GM06990 (cell line): ENCODE measurements at regions not wholly inside any gene's neighbourhood (a gene's known extent, or its start where the extent isn't known, plus 50 kb on each side); places are given as distances from the start of the nearest gene placed in this dataset.
"Not testable (repeated sequence)": the region's sequence is repeated elsewhere in the genome, so short reads cannot be mapped to it uniquely, and the experiment has no call there.

ENCODE experiments used
- DNase-seq: peaks from one replicate; pipeline ENCODE4 v3.0.0-alpha.2; 2011; ENCODE audit not compliant: insufficient read length; ENCODE audit errors: extremely low read depth
- H3K27me3 ChIP-seq: replicated peaks from 2 replicates; pipeline ENCODE4 v1.6.0; 2011; ENCODE audit warnings: low read length; ENCODE audit not compliant: control insufficient read depth, insufficient read depth
- H3K36me3 ChIP-seq: 2 replicates; pipeline ENCODE4 v1.5.1; 2011; ENCODE audit warnings: low read length; ENCODE audit not compliant: control insufficient read depth, insufficient read depth
- H3K4me3 ChIP-seq: replicated peaks from 2 replicates; pipeline ENCODE4 v1.5.1; 2011; ENCODE audit warnings: low read depth, mild to moderate bottlenecking, control low read depth, low read length
- TF ChIP-seq, protein P1 (sequence below): IDR thresholded peaks from 2 replicates; pipeline ENCODE4 v1.5.1; 2011; ENCODE audit warnings: low read length, control low read depth, mild to moderate bottlenecking, inconsistent platforms; ENCODE audit not compliant: insufficient read depth, poor library complexity, severe bottlenecking

DNA sequence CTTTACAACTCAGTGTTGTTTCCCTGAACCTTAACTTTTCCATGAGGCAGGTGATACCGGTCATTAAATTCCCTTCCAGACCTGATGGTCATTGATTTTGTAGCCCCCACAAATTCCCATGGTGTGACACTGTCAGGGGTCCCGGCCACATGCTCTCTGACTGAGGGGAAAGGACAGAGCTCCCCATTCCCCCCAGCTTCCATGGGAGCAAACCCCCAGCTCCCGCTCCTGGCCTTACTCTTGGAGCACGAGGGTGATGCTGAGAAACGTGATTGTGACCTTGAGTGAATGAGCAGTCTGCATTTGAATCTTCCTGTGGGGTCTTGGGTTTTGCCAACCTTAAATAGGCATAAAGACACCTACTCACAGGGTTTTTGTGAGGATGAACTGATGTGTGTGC lies 366.8 kb downstream of the RPS6KC1 start:
- no peak for DNase-seq
- TF ChIP-seq, protein P1, sequence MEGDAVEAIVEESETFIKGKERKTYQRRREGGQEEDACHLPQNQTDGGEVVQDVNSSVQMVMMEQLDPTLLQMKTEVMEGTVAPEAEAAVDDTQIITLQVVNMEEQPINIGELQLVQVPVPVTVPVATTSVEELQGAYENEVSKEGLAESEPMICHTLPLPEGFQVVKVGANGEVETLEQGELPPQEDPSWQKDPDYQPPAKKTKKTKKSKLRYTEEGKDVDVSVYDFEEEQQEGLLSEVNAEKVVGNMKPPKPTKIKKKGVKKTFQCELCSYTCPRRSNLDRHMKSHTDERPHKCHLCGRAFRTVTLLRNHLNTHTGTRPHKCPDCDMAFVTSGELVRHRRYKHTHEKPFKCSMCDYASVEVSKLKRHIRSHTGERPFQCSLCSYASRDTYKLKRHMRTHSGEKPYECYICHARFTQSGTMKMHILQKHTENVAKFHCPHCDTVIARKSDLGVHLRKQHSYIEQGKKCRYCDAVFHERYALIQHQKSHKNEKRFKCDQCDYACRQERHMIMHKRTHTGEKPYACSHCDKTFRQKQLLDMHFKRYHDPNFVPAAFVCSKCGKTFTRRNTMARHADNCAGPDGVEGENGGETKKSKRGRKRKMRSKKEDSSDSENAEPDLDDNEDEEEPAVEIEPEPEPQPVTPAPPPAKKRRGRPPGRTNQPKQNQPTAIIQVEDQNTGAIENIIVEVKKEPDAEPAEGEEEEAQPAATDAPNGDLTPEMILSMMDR, result no peak

DNA sequence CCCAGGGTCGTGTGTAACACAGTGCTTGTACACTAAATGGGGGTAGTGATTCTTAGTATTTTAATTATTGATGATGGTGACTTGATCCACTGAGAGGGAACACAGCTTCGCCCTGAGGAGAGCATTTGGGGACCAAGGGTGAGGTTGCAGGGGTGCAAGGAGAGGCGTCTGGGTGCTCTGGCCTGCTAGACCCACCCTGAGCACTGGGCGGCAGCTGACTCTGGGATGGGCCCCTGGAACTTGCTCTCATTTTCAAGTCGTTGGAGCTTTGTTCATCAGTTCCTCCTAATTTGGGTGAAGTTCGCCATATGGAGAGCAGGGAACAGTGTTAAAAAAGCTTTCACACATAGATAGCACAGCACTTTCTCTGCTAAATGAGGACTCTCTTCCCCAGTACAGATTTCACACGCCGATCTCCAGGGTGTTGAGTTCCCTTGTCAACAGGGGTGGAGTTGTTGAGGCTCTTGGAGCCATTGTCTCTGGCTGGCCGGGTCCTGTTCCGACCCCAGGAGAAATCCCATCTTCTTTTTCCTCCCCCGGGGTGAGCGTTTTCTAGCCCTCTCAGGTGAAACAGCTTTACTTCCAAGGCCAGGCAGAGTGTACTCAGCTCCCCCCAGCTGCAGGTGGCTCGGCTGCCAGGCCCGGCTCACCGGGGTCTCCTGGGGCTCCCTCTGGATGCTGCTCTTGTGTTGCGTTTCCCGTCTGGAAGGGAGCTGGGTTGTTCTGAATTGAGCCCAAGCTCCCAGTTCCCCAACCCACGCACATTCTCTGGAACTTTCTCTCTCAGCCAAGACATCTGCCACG lies 367.4 kb downstream of the RPS6KC1 start:
- no peak for DNase-seq
- TF ChIP-seq, protein P1, result no peak
- Histone ChIP-seq H3K36me3 (no peaks in the 10 kb centered on the region), H3K4me3 (no peak overlapping the region), H3K27me3 (no peaks in the 10 kb centered on the region; the same call in 1 of the 2 replicates)

More for the DNA sequence above, 366.8 kb downstream of the RPS6KC1 start:
- no peak overlapping the region for H3K4me3 ChIP-seq
- no peaks in the 10 kb centered on the region for H3K36me3 ChIP-seq
- H3K27me3 ChIP-seq, result no peaks in the 10 kb centered on the region; the same call in 1 of the 2 replicates

DNA sequence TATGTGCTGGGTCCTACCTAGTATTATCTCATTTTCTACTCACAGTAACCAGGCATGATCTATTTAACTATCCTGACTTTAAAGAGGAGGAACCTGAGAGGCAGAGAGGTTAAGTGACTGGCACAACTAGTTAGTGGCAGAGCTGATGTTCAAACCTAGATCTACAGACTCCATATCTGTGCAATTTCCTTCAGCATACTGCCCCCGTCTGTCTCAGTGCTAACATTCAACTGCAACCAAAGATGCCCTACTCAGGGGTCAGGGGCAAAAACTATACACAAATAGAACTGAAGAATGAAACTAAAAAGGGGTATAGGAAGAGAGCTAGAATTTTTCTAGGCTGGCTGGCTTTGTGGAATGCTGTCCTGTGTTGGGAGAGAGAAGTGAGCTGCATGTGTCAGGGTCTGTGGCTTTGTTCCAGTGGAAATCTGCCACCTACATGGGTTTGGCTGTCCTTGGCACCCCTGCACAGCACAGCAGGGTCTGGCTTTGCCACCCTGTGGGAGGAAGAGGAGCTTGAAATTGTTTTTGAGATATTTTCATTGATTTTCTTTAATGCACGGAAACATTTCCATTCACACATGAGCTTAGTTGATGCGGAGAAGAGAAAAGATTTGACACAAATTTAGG lies 368.5 kb downstream of the RPS6KC1 start:
- TF ChIP-seq, protein P1, result no peak
- Histone ChIP-seq H3K4me3 (no peak overlapping the region), H3K36me3 (no peaks in the 10 kb centered on the region), H3K27me3 (no peaks in the 10 kb centered on the region; the same call in 1 of the 2 replicates)
- no peak for DNase-seq

DNA sequence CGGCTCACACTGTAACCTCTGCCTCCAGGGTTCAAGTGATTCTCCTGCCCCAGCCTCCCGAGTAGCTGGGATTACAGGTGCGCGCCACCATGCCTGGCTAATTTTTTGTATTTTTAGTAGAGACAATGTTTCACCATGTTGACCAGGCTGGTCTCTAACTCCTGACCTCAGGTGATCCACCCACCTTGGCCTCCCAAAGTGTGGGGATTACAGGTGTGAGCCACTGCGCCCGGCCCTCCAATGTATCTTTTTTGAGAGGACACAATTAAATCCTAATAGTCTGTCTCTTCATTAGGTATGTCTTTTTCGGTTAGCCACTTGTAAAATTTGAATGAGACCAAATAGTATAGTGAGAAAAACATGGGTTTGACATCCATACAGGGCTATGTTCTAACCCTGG lies 370.1 kb downstream of the RPS6KC1 start:
- not testable (repeated sequence) for H3K4me3 ChIP-seq, DNase-seq, H3K36me3 ChIP-seq, H3K27me3 ChIP-seq

DNA sequence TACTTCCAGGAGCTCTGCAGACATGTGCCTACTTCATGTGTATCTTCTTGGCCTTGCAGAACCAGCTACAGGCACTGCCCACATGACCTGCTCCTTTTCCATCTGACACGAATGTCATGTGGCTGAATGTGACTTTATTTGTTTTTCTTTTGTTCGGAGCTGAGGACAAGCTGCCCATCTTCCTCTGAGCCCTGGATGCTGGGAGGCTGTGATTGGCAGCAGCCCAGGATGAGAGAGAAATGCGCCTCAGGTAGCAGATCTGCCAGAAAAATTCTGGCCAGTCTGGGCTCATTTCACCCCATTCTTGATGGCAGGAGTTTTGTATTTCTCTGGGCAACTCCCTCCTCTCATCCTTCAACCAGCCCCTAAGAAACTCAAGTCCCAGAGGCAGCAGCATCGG lies 372.0 kb downstream of the RPS6KC1 start:
- no peak for DNase-seq
- TF ChIP-seq, protein P1, result no peak
- Histone ChIP-seq H3K4me3 (no peak overlapping the region), H3K27me3 (no peaks in the 10 kb centered on the region; the same call in 1 of the 2 replicates), H3K36me3 (no peaks in the 10 kb centered on the region)

DNA sequence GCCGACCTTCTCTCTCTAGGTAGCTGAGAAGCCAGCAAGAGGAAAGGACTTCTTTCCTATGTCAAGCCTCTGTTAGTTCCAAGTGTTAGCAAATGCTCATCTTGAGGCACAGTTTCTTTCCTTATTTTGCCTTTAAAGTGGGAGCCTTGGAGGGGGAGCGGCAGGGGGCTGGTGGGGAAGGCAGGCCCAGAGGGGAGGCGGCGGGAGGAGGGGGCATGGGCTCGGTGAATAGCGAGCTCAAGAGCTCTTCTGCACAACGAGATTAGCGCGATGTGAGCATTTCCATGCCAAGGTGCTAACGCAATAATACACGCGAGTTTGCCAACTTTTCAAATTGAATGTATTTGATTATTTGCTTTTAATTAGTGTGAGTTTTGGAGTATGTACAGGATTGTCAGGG lies 372.6 kb downstream of the RPS6KC1 start:
- H3K36me3 ChIP-seq, result no peaks in the 10 kb centered on the region
- H3K27me3 ChIP-seq, result no peaks in the 10 kb centered on the region; the same call in 1 of the 2 replicates
- TF ChIP-seq, protein P1, result no peak
- no peak for DNase-seq
- no peak overlapping the region for H3K4me3 ChIP-seq
